ENCODE measurements at regions not wholly inside any gene's neighbourhood (a gene's known extent, or its start where the extent isn't known, plus 50 kb on each side); places are given as distances from the start of the nearest gene placed in this dataset.

- TF ChIP-seq, protein P1, sequence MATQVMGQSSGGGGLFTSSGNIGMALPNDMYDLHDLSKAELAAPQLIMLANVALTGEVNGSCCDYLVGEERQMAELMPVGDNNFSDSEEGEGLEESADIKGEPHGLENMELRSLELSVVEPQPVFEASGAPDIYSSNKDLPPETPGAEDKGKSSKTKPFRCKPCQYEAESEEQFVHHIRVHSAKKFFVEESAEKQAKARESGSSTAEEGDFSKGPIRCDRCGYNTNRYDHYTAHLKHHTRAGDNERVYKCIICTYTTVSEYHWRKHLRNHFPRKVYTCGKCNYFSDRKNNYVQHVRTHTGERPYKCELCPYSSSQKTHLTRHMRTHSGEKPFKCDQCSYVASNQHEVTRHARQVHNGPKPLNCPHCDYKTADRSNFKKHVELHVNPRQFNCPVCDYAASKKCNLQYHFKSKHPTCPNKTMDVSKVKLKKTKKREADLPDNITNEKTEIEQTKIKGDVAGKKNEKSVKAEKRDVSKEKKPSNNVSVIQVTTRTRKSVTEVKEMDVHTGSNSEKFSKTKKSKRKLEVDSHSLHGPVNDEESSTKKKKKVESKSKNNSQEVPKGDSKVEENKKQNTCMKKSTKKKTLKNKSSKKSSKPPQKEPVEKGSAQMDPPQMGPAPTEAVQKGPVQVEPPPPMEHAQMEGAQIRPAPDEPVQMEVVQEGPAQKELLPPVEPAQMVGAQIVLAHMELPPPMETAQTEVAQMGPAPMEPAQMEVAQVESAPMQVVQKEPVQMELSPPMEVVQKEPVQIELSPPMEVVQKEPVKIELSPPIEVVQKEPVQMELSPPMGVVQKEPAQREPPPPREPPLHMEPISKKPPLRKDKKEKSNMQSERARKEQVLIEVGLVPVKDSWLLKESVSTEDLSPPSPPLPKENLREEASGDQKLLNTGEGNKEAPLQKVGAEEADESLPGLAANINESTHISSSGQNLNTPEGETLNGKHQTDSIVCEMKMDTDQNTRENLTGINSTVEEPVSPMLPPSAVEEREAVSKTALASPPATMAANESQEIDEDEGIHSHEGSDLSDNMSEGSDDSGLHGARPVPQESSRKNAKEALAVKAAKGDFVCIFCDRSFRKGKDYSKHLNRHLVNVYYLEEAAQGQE (IDR thresholded peaks at IDR 0.05; ENCODE audit: unreplicated experiment), result no peak
These were observed 64.2 kb upstream of the MRPS6 start (continued) for GRCh38 chr21:34009193-34009592.

DNA sequence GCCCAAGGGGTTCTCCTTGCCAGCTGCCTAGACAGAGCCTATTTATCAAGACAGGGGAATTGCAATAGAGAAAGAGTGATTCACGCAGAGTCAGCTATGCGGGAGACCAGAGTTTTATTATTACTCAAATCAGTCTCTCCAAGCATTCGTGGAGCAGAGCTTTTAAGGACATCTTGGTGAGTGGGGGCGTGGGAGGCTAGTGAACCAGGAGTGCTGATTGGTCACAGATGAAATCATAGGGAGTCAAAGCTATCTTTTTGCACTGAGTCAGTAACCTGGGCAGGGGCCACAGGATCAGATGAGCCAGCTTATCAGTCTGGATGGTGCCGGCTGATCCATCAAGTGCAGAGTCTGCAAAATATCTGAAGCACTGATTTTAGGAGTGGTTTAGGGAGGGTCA lies 64.8 kb upstream of the MRPS6 start:
- no peaks in the 10 kb centered on the region for H3K79me2 ChIP-seq (replicated peaks; ENCODE audit: insufficient read depth)
- Mint-ChIP-seq H3K4me3 (no peak overlapping the region), H3K36me3 (ENCODE audit: low read depth) (peaks cover 15% of the 10 kb centered on the region), H3K27ac (no peak overlapping the region), H3K4me1 (peaks cover 9% of the 10 kb centered on the region), H3K27me3 (ENCODE audit: insufficient read depth, low read depth, poor library complexity) (peaks cover 1% of the 10 kb centered on the region), H3K9me3 (peaks cover 27% of the 10 kb centered on the region)
- 0 out of 2 replicates have a peak overlapping the region, but pooled peaks have one; percentile 23 for H2AFZ ChIP-seq
- ATAC-seq, result peak; percentile 76
- H4K20me1 ChIP-seq (replicated peaks; ENCODE audit: insufficient read depth), result no peaks in the 10 kb centered on the region
- no peak overlapping the region for H3K4me2 ChIP-seq
- H3K4me1 ChIP-seq (ENCODE audit: insufficient read depth), result no peaks in the 10 kb centered on the region
- no peaks in the 10 kb centered on the region for H3K36me3 ChIP-seq (ENCODE audit: insufficient read depth)
- no peaks in the 10 kb centered on the region for H3F3A ChIP-seq (replicated peaks; ENCODE audit: low read depth)
- H3K4me3 ChIP-seq, result no peak overlapping the region
- no peak overlapping the region for H3K27ac ChIP-seq (ENCODE audit: low read depth)
- TF ChIP-seq ETS1 (IDR thresholded peaks at IDR 0.05), result no peak
- no peak for TF ChIP-seq EZH2 (IDR thresholded peaks at IDR 0.05; ENCODE audit: low read depth, unreplicated experiment)
- TF ChIP-seq, protein P2, sequence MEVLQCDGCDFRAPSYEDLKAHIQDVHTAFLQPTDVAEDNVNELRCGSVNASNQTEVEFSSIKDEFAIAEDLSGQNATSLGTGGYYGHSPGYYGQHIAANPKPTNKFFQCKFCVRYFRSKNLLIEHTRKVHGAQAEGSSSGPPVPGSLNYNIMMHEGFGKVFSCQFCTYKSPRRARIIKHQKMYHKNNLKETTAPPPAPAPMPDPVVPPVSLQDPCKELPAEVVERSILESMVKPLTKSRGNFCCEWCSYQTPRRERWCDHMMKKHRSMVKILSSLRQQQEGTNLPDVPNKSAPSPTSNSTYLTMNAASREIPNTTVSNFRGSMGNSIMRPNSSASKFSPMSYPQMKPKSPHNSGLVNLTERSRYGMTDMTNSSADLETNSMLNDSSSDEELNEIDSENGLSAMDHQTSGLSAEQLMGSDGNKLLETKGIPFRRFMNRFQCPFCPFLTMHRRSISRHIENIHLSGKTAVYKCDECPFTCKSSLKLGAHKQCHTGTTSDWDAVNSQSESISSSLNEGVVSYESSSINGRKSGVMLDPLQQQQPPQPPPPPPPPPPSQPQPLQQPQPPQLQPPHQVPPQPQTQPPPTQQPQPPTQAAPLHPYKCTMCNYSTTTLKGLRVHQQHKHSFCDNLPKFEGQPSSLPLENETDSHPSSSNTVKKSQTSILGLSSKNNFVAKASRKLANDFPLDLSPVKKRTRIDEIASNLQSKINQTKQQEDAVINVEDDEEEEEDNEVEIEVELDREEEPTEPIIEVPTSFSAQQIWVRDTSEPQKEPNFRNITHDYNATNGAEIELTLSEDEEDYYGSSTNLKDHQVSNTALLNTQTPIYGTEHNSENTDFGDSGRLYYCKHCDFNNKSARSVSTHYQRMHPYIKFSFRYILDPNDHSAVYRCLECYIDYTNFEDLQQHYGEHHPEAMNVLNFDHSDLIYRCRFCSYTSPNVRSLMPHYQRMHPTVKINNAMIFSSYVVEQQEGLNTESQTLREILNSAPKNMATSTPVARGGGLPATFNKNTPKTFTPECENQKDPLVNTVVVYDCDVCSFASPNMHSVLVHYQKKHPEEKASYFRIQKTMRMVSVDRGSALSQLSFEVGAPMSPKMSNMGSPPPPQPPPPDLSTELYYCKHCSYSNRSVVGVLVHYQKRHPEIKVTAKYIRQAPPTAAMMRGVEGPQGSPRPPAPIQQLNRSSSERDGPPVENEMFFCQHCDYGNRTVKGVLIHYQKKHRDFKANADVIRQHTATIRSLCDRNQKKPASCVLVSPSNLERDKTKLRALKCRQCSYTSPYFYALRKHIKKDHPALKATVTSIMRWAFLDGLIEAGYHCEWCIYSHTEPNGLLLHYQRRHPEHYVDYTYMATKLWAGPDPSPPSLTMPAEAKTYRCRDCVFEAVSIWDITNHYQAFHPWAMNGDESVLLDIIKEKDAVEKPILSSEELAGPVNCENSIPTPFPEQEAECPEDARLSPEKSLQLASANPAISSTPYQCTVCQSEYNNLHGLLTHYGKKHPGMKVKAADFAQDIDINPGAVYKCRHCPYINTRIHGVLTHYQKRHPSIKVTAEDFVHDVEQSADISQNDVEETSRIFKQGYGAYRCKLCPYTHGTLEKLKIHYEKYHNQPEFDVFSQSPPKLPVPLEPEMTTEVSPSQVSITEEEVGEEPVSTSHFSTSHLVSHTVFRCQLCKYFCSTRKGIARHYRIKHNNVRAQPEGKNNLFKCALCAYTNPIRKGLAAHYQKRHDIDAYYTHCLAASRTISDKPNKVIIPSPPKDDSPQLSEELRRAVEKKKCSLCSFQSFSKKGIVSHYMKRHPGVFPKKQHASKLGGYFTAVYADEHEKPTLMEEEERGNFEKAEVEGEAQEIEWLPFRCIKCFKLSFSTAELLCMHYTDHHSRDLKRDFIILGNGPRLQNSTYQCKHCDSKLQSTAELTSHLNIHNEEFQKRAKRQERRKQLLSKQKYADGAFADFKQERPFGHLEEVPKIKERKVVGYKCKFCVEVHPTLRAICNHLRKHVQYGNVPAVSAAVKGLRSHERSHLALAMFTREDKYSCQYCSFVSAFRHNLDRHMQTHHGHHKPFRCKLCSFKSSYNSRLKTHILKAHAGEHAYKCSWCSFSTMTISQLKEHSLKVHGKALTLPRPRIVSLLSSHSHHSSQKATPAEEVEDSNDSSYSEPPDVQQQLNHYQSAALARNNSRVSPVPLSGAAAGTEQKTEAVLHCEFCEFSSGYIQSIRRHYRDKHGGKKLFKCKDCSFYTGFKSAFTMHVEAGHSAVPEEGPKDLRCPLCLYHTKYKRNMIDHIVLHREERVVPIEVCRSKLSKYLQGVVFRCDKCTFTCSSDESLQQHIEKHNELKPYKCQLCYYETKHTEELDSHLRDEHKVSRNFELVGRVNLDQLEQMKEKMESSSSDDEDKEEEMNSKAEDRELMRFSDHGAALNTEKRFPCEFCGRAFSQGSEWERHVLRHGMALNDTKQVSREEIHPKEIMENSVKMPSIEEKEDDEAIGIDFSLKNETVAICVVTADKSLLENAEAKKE (CRISPR knock-in tag; IDR thresholded peaks at IDR 0.05), result no peak
- no peak for TF ChIP-seq ZNF114 (CRISPR knock-in tag; IDR thresholded peaks at IDR 0.05)
- no peak for TF ChIP-seq POLR2AphosphoS5 (IDR thresholded peaks at IDR 0.05; ENCODE audit: low read depth)
- TF ChIP-seq ZNF331 (CRISPR knock-in tag; IDR thresholded peaks at IDR 0.05; ENCODE audit: low read depth), result no peak
- TF ChIP-seq EZH2phosphoT487 (IDR thresholded peaks at IDR 0.05; ENCODE audit: unreplicated experiment), result no peak
- DNase-seq (ENCODE audit: low spot score), result peak; percentile 21
- H3K27me3 ChIP-seq (ENCODE audit: insufficient read depth), result no peaks in the 10 kb centered on the region
- peaks cover 5% of the 10 kb centered on the region; the same call in 1 of the 2 replicates for H3K9me2 ChIP-seq (ENCODE audit: insufficient read depth)

Data from GM23338 (cell line).